ENCODE measurements at regions not wholly inside any gene's neighbourhood (a gene's known extent, or its start where the extent isn't known, plus 50 kb on each side); places are given as distances from the start of the nearest gene placed in this dataset.

- TF ChIP-seq RBM17 (IDR thresholded peaks at IDR 0.05; ENCODE audit: borderline replicate concordance, low read depth, low read length) = no peak
- TF ChIP-seq FOXA1 (IDR thresholded peaks at IDR 0.05; ENCODE audit: borderline replicate concordance) = no peak
- TF ChIP-seq IFI16 (CRISPR knock-in tag; IDR thresholded peaks at IDR 0.05) = no peak
- no peak for TF ChIP-seq ELF4 (CRISPR knock-in tag; IDR thresholded peaks at IDR 0.05)
Observed at GRCh38 chr18:57267368-57267925, 84.9 kb upstream of the ST8SIA3 start (continued).

GRCh38 chr18:57269756-57270155 is 82.6 kb upstream of the ST8SIA3 start:
- in situ Hi-C loops (cut with MboI) = no loop called here
- Histone ChIP-seq H3K4me1 (replicated peaks in 1 of 2; ENCODE audit: control insufficient read depth in 2 of 2, insufficient read depth in 2 of 2, low read length in 2 of 2) (no peaks in the 10 kb centered on the region), H3K9ac (ENCODE audit: insufficient read depth in 1 of 2, low read depth in 2 of 2, low read length in 2 of 2) (no peak overlapping the region), H2AFZ (ENCODE audit: low read depth, low read length) (no peak overlapping the region), H3K4me2 (ENCODE audit: insufficient read depth, low read length) (no peak overlapping the region), H3K79me2 (ENCODE audit: control insufficient read depth, insufficient read depth, low read length) (no peaks in the 10 kb centered on the region), H3K36me3 (ENCODE audit: control insufficient read depth, insufficient read depth, low read length) (no peaks in the 10 kb centered on the region), H3K9me1 (ENCODE audit: control insufficient read depth, insufficient read depth, low read length) (no peaks in the 10 kb centered on the region), H3K4me3 (no peak overlapping the region), H3K27me3 (ENCODE audit: control insufficient read depth in 2 of 2, insufficient read depth in 2 of 2, low read length in 2 of 2) (no peaks in the 10 kb centered on the region), H3K9me3 (replicated peaks; ENCODE audit: control insufficient read depth, insufficient read depth, low read depth, low read length) (no peaks in the 10 kb centered on the region), H3K27ac (ENCODE audit: extremely low read depth, low read depth, low read length) (no peak overlapping the region), H4K20me1 (replicated peaks; ENCODE audit: control insufficient read depth, insufficient read depth, low read length) (no peaks in the 10 kb centered on the region)
- CTCF ChIA-PET (ENCODE audit: low intra/inter-chr PET ratio) = no interaction called here
- FAIRE-seq (no peak), DNase-seq (ENCODE audit: extremely low read depth in 1 of 4, low spot score in 3 of 4) (no peak), ATAC-seq (no peak)
- POLR2A ChIA-PET = no interaction called here
- no TSS peak for BruUV-seq (replicated peaks)
- intact Hi-C loops (cut with micrococcal nuclease) = no loop called here
- WGBS (ENCODE audit: insufficient coverage, low coverage, missing lambda C conversion rate) = 0% methylated on average over 3 of the region's 3 CpGs
- TF ChIP-seq CEBPG (CRISPR knock-in tag; IDR thresholded peaks at IDR 0.05) (no peak), CEBPG (tag; conservative IDR thresholded peaks at IDR 0.05 in 1 of 2, IDR thresholded peaks at IDR 0.05 in 1 of 2) (no peak), ZNF584 (CRISPR knock-in tag; IDR thresholded peaks at IDR 0.05; ENCODE audit: low read depth) (no peak), TFAM (CRISPR knock-in tag; conservative IDR thresholded peaks at IDR 0.05) (no peak), DEAF1 (CRISPR knock-in tag; IDR thresholded peaks at IDR 0.05) (no peak), NR2C1 (IDR thresholded peaks at IDR 0.05) (no peak), NR2C1 (tag; IDR thresholded peaks at IDR 0.05) (no peak), NFIX (CRISPR knock-in tag; IDR thresholded peaks at IDR 0.05; ENCODE audit: low read depth) (no peak), ZNF639 (CRISPR knock-in tag; conservative IDR thresholded peaks at IDR 0.05 in 1 of 2, IDR thresholded peaks at IDR 0.05 in 1 of 2) (no peak), TAF7 (tag; IDR thresholded peaks at IDR 0.05) (no peak), PHF20 (IDR thresholded peaks at IDR 0.05; ENCODE audit: partially characterized antibody) (no peak), ATF1 (CRISPR knock-in tag; IDR thresholded peaks at IDR 0.05) (no peak), ATF1 (tag; IDR thresholded peaks at IDR 0.05) (no peak), FOXO4 (CRISPR knock-in tag; IDR thresholded peaks at IDR 0.05) (no peak), ZNF282 (CRISPR knock-in tag; IDR thresholded peaks at IDR 0.05) (no peak), SLC30A9 (CRISPR knock-in tag; IDR thresholded peaks at IDR 0.05) (no peak)
